Suprapubic skin (tissue), 3 donors: ENCODE measurements at regions not wholly inside any gene's neighbourhood (a gene's known extent, or its start where the extent isn't known, plus 50 kb on each side); places are given as distances from the start of the nearest gene placed in this dataset.
"Not testable (repeated sequence)": the region's sequence is repeated elsewhere in the genome, so short reads cannot be mapped to it uniquely, and the experiment has no call there.

Source experiments
- CTCF ChIP-seq, 2 donors: fragments of 200-600 bp in 1 of 2; fragments of 450-650 bp in 1 of 2; sonication (generic) in 1 of 2; IDR thresholded peaks; one replicate each; pipeline ENCODE4 v1.5.1; 2016 to 2019; ENCODE audit warnings: antibody characterized with exemption in 2 of 2, mild to moderate bottlenecking in 1 of 2, moderate library complexity in 1 of 2
- EP300 ChIP-seq: sonication (generic); formaldehyde crosslinking; IDR thresholded peaks from one replicate; pipeline ENCODE4 v1.6.1; 2017; ENCODE audit warnings: antibody characterized with exemption
- POLR2A ChIP-seq, 2 donors: fragments of 450-650 bp; IDR thresholded peaks; one replicate each; pipeline ENCODE4 v1.6.1; 2017; ENCODE audit warnings: antibody characterized with exemption in 2 of 2, mild to moderate bottlenecking in 2 of 2, moderate library complexity in 2 of 2

DNA sequence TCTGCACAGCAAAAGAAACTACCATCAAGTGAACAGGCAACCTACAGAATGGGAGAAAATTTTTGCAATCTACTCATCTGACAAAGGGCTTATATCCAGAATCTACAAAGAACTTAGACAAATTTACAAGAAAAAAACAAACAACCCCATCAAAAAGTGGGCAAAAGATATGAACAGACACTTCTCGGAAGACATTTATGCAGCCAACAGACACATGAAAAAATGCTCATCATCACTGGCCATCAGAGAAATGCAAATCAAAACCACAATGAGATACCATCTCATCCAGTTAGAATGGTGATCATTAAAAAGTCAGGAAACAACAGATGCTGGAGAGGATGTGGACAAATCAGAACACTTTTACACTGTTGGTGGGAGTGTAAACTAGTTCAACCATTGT, 216.3 kb upstream of the STXBP5 start:
- TF ChIP-seq EP300; CTCF (IDR thresholded peaks at IDR 0.05); POLR2A (IDR thresholded peaks at IDR 0.05): not testable (repeated sequence)
